ENCODE measurements at regions not wholly inside any gene's neighbourhood (a gene's known extent, or its start where the extent isn't known, plus 50 kb on each side); places are given as distances from the start of the nearest gene placed in this dataset.
"Not testable (repeated sequence)": the region's sequence is repeated elsewhere in the genome, so short reads cannot be mapped to it uniquely, and the experiment has no call there.

DNA sequence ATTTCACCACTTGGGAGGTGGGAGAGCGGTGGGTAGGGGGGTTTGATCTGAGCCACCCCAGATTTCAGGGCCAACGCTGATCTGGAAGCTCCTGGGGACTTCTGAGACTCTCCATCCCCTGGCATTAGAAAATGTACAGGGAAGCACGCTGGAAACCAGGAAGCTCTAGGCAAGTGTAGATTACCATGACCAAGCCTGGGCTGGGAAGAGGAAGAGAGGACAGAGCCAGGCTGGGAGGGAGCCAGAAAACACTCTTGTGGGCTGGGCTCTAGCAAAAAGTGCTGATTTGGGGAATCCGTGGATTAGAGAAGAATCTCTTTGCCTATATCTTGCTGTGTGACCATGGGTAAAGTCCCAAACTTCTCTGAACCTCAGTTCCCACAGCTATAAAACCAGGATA, 236.7 kb downstream of the BCL11B start:
- DNase-seq = peak; percentile 30 to 48

DNA sequence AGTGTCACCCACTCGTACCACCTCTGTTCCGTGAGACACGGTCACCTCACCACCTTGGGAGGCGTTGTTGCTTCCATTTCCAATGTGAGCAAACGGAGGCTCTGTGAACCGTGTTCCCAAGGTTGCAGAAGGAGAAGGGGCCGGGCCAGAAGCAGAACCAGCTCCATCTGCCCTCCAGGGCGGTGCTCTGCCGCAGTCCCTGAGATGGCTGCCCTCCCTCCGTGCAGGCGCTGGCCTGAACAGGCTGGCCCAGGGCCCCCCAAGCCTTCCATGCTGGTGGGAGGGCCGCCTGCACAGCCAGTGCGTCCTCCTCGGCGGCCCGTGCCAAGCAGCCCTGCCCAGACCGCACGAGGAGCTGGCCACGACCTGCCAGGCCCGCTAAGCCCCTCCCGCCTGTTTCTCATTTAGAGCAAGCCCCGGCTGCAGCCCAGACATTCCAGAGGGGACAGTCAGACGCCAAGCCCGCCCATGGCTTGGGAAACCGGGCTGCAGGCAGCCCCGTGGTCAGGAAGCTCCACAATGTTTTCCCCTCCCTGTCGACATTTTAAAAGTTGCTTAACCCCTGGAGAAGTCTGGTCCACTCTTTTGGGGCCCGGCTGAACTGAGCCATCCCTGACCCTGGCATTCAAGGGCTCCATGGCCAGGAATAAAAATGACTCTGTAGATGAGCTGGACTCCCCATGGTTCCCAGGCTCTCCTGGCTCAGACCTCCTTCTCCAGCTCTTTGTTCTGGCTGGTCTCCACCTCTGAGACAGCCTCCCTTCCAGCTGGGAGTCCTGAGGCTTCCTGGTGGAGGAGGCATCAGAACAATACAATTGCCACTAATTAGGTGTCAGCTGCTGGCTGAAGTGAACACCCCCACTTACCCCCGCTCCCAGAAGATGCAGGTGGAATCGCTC, 236.0 kb downstream of the BCL11B start:
- DNase-seq = peak; percentile 80 to 86

DNA sequence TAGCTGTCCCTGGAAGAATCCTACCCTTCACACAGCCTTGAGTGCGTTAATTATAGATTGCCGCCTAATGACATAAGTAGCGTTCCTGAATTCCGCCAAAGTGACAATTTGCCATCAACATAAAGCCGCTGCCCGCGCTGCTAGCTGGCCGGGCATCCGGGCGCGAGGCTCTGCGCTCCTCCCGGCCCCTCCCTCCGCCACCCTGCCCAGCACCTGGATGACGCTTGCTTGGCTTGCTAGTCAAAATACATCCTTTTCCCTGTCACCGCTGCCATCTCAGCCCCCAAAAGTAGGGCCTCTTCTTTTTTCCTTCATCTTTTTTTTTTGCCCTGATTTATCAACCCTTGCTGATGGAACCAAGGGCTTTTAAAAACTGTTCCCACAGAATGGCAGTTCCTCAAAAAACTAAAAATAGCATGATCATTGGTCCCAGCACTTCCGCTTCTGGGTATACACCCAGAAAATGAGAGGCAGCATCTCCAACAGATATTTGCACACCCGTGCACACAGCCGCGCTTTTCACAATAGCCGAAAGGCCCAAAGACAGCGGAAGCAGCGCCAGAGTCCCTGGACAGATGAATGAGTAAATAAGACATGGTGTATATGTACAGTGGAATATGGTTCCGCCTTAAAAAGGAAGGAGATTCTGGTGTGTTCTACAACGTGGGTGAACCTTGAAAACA, 235.2 kb downstream of the BCL11B start:
- DNase-seq = no peak

DNA sequence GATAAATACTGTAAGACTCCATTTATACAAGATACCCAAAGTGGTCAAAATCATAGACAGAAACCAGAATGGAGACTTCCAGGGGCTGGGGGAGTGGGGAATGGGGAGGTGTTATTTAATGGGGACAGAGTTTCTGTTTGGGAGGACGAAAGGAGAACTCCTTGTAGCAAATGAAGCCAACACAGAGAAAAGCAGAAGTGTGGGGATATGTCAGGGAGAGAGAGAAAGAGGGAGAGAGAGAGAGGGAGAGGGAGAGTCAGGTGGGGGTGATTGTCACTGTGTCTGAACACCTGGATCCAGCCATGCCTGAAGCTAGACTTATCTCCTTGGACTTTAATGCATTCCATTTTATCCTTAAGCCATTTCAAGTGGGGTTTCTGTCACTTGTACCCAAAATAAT, 234.7 kb downstream of the BCL11B start:
- not testable (repeated sequence) for DNase-seq

DNA sequence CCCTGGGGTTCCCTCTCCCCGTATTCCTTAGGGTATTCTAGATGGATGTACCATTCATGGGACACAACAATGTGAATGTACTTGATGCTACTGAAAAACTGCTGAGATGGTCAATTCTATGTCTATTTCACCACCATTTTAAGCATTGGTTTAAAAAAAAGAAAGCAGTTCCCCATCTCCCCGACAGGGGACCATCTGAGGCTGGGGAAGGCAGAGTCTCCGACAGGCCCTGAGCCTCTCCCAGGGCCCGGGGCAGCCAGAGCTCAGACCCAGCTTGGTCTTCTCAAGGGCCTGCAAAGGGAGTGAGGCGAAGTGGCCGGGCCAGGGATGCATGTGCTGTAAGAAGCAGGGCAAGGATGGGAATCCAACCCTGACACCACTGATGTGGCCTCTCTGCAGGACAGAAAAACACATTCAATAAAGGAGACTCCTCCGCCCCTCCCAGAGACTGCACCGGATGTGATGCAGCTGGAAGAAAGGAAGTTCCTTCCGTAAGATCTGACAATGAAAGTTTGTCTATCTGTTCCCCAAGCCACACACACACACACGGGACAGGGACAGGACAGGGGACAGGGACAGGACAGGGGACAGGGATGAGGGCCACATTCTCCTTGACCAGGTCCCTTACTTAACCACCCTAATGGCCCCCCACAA, 234.1 kb downstream of the BCL11B start:
- DNase-seq = no peak

DNA sequence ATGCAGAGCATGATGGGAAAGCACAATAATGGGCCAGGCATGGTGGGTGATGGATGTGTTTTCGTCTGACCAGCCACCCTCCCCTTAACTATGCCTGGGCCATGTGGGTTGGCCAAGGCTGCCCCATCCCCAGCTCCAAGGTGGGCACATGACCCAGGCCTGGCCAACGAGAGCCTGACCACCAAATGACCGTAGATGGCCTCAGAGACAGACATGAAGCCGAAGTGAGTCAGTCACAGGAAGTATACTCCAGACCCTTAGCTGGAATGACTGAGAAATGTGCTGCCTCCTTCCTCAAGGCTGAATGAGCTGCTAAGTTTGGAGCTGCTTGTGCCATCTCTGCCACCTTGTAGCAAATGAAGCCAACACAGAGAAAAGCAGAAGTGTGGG, 233.6 kb downstream of the BCL11B start:
- no peak for DNase-seq

DNA sequence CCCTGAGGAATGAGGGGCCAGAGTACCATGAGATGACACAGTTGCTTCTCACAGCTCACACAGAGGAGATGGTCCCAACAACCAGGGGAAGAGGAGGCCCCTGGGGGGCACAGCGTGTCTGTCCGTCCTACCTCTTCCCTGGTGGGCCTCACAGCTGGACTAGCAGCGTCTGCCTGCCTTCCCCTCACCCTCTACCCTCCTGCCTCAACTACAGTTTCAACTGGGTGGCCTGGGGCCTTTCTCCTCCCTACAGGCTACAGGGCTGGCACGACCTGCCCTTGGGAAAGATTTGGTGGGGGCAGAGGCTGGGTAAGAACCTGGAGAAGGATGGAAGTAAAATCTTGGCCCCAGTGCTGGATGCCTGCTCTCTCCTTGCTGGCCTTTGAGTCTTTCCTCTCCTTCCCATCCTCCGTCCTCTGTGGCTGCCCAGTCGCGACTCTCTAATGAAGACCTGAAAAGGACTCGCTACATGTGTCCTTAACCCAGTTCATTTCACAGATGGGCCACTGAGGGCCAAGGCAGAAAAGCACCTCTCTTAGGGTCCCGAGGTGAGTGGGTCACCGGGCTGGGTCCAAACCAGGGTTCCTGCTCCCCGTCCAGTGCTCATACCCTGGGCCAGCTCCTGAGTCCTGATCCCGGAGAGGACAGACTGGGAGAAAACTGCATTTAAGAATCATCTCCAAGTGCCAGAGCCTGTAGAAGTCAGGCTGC, 232.5 kb downstream of the BCL11B start:
- DNase-seq = no peak

DNA sequence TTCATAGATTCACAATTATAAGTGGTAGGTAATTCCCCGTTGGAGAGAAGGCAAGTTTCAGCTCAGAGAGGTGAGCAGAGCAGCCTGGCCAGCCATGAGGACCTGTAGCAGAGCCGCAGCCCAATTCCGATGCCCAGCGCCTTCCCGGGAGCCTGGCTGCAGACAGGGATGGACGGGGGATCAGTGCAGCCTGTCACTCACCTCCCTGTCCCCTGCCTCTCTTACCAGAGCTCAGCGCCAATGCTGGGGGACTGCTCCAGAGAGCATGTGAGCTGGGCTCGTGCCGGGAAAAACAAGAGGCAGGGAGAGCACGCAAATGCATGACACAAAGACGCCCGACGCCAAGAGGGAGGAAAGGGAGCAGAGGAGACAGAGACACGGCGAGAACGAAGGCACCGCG, 231.9 kb downstream of the BCL11B start:
- DNase-seq = no peak

DNA sequence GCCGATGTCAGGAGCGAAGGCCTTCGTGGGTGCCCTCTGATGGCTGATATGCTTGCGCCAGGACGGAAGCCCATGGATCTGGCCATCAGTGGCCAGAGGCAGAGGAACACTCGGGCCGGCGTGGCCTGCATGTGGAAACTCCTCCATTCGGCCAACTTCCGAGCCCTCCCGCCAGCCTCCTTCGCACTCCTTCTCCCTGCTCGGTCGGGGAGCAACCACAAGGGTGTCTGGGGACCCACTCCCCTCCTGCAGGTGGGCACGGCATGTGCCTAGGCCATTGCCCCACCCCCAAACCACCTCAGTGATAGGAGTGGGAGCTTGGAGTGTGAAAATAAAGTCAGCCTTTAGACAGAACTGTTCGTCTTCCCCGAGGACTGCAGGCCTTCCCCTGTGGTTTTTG, 231.3 kb downstream of the BCL11B start:
- no peak for DNase-seq

DNA sequence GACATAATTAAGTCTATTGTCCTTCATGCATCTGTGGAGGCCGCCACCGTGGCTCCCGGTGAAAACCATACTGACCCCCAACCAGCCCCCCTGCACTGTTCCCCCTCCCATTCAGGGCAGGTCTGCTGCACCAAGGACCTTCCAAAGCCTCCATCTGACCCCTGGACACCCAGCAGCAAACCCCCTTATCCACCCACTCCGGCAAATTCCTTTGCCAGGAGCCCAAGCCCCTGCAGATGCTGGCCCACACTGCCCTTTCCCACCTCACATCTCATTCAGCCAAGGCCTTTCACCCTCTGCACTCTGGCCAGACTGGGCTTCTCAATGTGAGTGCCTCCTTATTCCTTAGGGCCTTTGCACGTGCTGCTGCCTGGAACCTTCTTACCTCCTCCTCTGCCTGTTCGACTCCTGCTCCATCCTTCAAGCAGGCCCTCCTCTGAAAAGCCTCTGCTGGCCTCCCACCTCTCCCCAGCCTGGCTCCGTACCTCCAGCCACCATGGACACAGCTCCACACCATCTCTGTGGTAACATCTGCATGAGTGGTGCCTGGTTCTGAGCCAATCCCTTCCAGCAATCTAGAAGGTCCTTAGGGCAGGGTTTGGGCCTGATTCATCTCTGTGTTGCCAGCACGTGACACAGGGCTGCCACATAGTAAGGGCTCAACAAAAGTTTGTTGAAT, 230.7 kb downstream of the BCL11B start:
- DNase-seq = no peak

DNA sequence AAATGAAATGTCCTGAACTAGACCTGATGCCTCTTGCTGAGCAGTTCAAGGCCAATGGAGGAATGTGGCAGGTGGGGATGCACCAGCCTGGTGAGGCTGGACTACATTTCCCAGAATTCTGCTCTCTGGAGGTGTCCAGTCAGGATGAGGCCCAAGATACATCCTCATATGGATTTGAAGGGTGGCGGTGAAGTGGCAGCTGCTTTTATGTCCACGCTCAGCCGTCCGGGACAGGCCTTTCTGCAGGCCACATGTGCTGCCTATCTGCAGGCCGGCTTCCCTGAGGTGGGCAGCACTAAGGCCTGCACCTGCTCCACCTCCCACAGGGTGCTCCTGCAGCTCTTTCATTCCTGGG, 230.2 kb downstream of the BCL11B start:
- DNase-seq = no peak

DNA sequence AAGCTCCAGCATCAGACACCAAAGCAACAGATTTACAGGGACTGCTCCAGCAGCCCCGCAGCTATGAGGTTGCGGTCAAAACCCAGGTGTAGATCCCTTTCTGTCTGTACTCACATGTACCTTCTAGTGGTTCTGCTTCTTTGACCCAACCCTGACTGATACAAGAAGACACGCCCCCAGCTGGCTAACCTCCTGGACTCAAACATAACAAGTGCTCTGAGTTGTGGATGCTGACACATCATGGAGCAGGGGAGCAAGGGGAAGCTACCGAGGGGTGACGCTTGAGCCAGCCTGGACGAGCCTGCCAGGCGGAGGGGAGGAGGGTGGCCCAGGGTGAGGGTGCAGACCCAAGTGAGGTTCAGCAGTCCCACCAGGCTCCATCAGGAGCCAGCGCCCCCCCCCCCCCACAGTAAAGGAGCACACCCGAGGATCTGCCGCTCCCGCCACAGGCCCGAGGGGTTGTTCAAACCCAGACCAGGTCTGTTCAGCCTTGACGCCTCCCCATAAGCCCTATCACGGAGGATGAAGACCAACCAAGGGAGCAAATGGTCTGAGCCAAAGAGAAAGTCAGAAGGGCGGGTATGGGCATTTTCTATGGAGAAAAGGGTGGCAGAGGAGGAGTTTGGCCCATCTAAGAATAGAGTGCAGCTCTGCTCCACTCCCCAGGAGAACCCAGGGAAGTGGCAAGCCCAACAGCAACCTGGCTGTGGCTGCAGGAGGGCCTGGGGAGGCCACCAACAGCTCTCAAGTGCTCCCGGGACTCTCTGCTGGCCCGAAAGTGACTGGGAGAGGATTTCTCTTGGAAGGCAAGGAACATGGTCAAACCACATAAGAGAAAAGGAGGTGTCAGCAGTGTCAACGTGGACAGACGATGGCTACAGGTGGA, 229.4 kb downstream of the BCL11B start:
- DNase-seq = no peak

DNA sequence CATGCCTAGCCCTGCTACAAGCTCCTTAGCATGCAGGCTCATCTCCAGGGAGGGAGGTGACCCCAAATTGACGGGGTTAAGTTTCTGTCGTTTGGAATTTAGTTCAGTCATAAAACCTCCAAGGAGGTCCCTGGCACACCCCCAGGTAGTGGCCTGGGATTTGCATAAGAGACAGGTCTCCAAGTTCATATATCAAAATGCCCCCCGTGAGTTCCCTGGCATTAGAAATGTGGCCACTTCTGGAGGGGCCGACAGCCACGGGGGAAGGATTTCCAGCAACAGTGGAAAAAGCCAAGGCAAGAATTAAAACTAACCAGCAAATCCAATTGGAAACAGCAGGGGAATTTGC, 228.8 kb downstream of the BCL11B start:
- DNase-seq = no peak

DNA sequence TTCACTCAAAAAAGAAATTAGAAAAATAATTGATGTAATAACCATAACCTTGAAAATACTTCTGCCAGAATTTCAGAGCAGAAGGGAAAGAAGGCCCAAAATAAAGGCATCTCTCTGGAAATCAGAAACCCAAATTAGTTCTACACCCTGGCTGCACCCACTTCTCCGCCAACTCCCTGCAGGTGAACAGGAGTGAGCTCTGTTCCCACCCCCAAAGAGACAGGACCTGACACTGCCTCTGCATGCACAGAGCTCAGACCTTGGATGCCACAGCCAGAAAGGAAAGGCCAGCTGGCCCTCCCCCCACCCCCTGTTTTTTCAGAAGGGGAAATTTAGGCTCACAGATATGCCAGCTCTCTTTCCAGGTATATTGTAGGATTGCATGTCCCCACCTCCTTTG, 228.2 kb downstream of the BCL11B start:
- DNase-seq = no peak

DNA sequence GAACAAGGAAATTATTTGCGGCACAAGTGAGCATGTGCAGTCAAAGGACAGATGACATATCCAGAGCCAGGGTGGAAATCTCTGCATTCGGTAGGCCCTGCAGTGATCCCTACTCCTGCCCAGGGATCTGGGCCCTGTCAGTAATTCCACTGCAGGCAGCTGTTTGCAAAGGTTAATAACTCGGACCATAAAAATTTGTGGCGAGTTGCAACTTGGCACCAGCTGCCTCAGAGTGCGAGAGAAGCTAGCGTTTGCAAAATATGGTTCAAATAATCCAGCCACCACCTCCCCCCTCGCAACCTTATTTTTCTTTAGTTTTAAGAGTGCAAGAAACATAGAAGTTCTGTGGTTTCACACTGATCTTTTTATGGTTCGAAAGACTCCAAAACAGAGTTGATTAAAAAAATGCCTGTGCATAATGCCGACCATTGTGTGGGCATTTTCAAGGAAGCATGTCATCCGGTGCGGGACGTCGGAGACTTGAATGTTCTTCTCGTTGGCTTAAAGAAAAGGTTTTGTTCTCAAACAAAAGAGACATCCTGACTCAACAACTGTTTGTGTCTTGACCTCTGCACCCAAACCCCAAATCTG, 224.5 kb downstream of the BCL11B start:
- DNase-seq = no peak

DNA sequence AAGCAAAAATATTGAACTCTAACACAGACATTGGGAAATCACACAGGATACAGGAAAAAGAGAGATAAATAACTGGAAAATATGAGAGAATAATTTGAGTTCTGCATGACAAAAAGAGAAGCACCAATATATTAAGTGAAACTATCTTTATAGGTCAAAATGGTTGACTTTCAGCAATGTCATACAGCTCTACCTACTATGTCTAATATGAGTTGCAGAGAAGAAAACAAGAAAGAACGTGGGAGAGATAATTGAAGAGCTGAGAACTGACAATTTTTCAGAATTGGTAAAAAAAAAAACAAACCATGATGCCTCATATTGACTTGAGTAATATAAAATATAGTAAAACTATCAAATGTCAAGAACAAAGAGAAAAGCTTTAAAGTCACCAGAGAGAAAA, 221.7 kb downstream of the BCL11B start:
- DNase-seq = no peak

DNA sequence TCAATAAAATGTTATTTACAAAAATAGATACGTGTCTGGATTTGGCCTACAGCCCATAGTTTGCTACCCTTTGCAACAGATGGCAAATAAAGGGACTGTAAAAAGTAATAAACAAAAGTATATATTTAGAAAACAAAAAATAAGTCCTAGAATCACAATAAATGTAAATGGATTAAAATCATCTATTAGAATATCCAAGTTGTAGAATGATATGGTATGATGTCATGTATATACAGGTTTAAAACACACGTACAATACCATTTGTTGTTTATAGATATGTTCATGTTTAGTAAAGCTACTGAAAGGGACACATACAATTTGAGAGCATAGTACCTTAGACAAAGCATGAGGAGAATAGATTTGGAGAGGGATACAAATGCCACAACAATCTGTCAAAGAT, 219.5 kb downstream of the BCL11B start:
- DNase-seq = no peak

DNA sequence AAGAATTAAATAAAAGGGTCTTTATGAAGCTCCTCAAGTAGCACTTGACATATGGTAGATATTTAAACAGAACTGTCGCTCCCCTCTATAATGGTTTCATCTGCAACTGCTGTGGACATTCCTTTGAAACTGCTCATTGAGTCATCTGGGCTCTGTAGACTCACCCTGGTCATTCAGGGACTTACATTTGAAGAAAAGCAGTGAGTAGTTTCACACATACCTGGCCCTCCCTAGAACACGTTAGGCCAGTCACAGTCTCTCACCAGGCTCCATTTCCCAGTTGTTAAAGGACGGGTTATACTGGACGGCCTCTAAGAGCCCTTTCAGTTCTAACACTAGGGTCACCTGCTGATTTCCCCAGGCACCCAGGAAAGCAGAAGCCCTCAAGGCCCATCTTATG, 217.0 kb downstream of the BCL11B start:
- no peak for DNase-seq

DNA sequence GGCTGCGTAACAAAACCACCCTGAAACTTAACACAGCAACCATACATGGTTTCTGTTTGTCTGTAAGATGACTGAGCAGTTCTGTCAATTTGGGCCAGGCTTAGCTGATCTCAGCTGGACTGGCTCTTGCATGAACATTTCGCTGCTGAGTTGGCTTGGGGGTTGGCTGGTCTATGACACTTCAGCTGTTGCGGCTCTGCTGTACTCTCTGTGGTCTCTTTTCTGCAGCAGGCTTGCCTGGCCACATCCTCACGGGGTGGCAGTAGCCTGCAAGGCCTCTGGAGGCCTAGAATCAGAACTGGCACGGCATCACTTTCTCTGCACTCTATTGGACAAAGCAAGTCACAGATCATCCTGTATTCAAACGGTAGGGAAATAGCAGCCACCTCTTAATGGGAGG, 216.2 kb downstream of the BCL11B start:
- no peak for DNase-seq

DNA sequence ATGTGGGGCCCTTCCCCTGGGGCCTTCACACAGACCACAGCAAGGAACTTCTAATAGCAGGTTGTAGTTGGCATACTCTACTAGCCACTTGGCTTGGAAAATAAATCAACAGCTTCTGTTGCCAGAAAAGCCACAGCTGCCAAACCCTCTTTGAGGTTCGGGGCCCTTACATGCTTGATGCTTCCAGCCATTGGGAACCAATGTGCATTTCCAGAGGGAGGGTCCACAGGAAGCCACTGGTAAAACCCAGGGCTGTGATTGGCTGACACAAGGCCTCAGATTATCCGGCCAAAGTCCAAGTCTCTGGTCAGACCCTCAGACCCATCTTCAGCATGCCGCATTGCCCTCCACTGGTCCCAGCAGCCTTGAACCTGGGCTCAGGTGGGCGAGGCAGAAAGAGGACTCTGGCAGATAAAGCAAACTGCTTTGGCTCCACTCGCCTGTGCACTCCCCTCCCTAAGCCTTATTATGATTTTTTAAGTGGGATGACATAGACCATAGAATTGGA, 214.4 kb downstream of the BCL11B start:
- no peak for DNase-seq

Data from right lung (tissue), 2 donors.